Activated CD4-positive, alpha-beta T cell treated with anti-CD3 and anti-CD28 coated beads, Interleukin-10, Interleukin-2, amounts not matched to agents 100 ng/mL and 50 ng/mL, durations not matched to agents 16 hours and 8 hours (primary cell): ENCODE measurements at regions not wholly inside any gene's neighbourhood (a gene's known extent, or its start where the extent isn't known, plus 50 kb on each side); places are given as distances from the start of the nearest gene placed in this dataset.
"Not testable (repeated sequence)": the region's sequence is repeated elsewhere in the genome, so short reads cannot be mapped to it uniquely, and the experiment has no call there.

Experiments used
- DNase-seq: peaks from one replicate; pipeline ENCODE4 v3.0.0-alpha.2; 2020

- no peak for DNase-seq
Measured at GRCh38 chr6:63486196-63486595, 86.1 kb upstream of the LOC128125822 start.

- no peak for DNase-seq
Measured at GRCh38 chr6:63487103-63487813, 85.0 kb upstream of the LOC128125822 start.

- DNase-seq = no peak
Measured at GRCh38 chr6:63491119-63491518, 81.2 kb upstream of the LOC128125822 start.

GRCh38 chr6:63492476-63492875 is 79.8 kb upstream of the LOC128125822 start:
- no peak for DNase-seq

- DNase-seq = no peak
Measured at GRCh38 chr6:63493557-63493956, 78.7 kb upstream of the LOC128125822 start.

GRCh38 chr6:63496361-63496804 is 75.9 kb upstream of the LOC128125822 start:
- DNase-seq = no peak

- no peak for DNase-seq
Measured at GRCh38 chr6:63502156-63502555, 70.1 kb upstream of the LOC128125822 start.

GRCh38 chr6:63503199-63503598 is 69.1 kb upstream of the LOC128125822 start:
- no peak for DNase-seq

GRCh38 chr6:63504777-63505384 is 67.4 kb upstream of the LOC128125822 start:
- DNase-seq = peak; percentile 68

- no peak for DNase-seq
Measured at GRCh38 chr6:63507096-63507495, 65.2 kb upstream of the LOC128125822 start.

- DNase-seq = no peak
Measured at GRCh38 chr6:63509652-63510352, 62.5 kb upstream of the LOC128125822 start.

GRCh38 chr6:63510353-63510686 is 62.0 kb upstream of the LOC128125822 start:
- DNase-seq = no peak

- no peak for DNase-seq
Measured at GRCh38 chr6:63510849-63511248, 61.4 kb upstream of the LOC128125822 start.

- DNase-seq = no peak
Measured at GRCh38 chr6:63514488-63515173, 57.6 kb upstream of the LOC128125822 start.

GRCh38 chr6:63515227-63515626 is 57.1 kb upstream of the LOC128125822 start:
- not testable (repeated sequence) for DNase-seq

- DNase-seq = no peak
Measured at GRCh38 chr6:63516186-63516944, 55.9 kb upstream of the LOC128125822 start.

GRCh38 chr6:63517221-63517620 is 55.1 kb upstream of the LOC128125822 start:
- no peak for DNase-seq

- no peak for DNase-seq
Measured at GRCh38 chr6:63521475-63522210, 50.6 kb upstream of the LOC128125822 start.
